ENCODE measurements at regions not wholly inside any gene's neighbourhood (a gene's known extent, or its start where the extent isn't known, plus 50 kb on each side); places are given as distances from the start of the nearest gene placed in this dataset.
A peak's percentile ranks its signal among the peaks of the same experiment; 100 is the strongest.

DNA sequence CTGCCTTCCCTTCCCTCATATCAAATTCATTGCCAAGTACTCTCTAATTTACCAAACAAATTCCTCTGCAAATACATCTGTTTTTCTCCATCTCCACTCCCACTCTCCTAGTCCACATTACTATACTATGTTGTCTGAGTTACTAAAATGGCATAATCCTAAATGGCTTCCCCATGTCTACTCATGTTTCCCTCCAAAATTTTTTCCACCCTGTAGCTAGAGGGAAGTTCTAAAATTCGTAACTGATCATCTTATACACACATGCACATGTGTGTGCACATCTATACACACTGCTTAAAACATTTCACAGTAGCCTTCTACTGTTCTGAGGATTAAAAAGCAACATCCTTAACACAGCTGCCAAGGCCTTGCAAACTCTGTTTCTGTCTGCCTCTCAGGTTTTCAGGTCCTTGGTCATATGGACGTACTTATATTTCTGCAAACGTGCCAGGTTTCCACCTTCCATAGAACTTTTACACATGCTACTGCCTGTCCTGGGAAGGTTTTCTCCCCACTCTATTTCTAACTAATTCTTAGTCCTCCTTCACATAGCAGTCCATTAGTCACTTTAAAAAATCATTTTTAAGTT, 140.6 kb downstream of the LURAP1L start:
- no peak for DNase-seq
- TF ChIP-seq CTCF (IDR thresholded peaks at IDR 0.05) (no peak), POLR2A (IDR thresholded peaks at IDR 0.05) (no peak), EP300 (IDR thresholded peaks at IDR 0.05) (no peak), POLR2AphosphoS5 (IDR thresholded peaks at IDR 0.05) (no peak)
- no peak overlapping the region for H3K4me3 ChIP-seq
- H3K27me3 ChIP-seq = no peaks in the 10 kb centered on the region
- no peak overlapping the region for H3K27ac ChIP-seq
- ATAC-seq (ENCODE audit: low FRiP score in 2 of 2) = no peak
- no peaks in the 10 kb centered on the region for H3K4me1 ChIP-seq
- 86 to 90% methylated on average over 3 of the region's 3 CpGs for WGBS, 2 donors
- H3K36me3 ChIP-seq = no peaks in the 10 kb centered on the region
- no peaks in the 10 kb centered on the region for H3K9me3 ChIP-seq

- no peak for ATAC-seq (ENCODE audit: low FRiP score in 2 of 2)
- no peaks in the 10 kb centered on the region for H3K36me3 ChIP-seq
- no peaks in the 10 kb centered on the region for H3K27me3 ChIP-seq
- H3K4me1 ChIP-seq = no peaks in the 10 kb centered on the region
- H3K9me3 ChIP-seq = no peaks in the 10 kb centered on the region
- no peak for DNase-seq
- TF ChIP-seq POLR2A (IDR thresholded peaks at IDR 0.05) (no peak), EP300 (IDR thresholded peaks at IDR 0.05) (no peak), CTCF (IDR thresholded peaks at IDR 0.05) (no peak), POLR2AphosphoS5 (IDR thresholded peaks at IDR 0.05) (no peak)
- 63 to 86% methylated on average over 1 of the region's 1 CpG for WGBS, 2 donors
- no peak overlapping the region for H3K4me3 ChIP-seq
- H3K27ac ChIP-seq = no peak overlapping the region
Observed at GRCh38 chr9:12916042-12916441, 141.2 kb downstream of the LURAP1L start.

GRCh38 chr9:12920437-12920836, 145.6 kb downstream of the LURAP1L start:
- H3K27ac ChIP-seq = no peak overlapping the region
- no peak for DNase-seq
- no peaks in the 10 kb centered on the region for H3K36me3 ChIP-seq
- H3K27me3 ChIP-seq = no peaks in the 10 kb centered on the region
- H3K9me3 ChIP-seq = no peaks in the 10 kb centered on the region
- H3K4me3 ChIP-seq = no peak overlapping the region
- ATAC-seq (ENCODE audit: low FRiP score in 2 of 2) = no peak
- H3K4me1 ChIP-seq = peaks cover 0 to 12% (median 0%) of the 10 kb centered on the region in 4 donors
- TF ChIP-seq POLR2A (IDR thresholded peaks at IDR 0.05) = no peak
- no peak for TF ChIP-seq EP300 (IDR thresholded peaks at IDR 0.05)
- TF ChIP-seq POLR2AphosphoS5 (IDR thresholded peaks at IDR 0.05) = no peak
- no peak for TF ChIP-seq CTCF (IDR thresholded peaks at IDR 0.05)
- WGBS, 2 donors = 67% methylated on average over 2 of the region's 2 CpGs

DNA sequence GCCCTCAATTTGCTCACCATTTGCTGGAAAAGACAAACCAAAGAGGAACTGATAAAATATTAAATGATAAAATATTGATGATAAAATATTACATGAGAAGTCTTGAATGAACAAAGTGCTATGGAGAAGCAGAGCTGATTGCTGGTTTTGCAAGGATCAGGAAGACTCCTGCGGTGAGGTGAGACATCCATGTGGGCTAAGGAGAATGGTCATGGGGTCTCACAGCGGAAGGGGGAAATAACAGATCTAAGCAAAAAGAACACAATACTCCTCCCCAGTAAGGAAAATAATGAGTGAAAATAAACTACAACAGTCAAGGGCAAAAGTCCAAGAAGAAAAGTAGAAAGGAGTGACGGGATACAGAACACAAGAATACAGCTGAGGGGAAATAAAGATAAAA, 146.8 kb downstream of the LURAP1L start:
- Histone ChIP-seq H3K9me3 (no peaks in the 10 kb centered on the region), H3K27me3 (no peaks in the 10 kb centered on the region), H3K4me1 (peaks cover 0 to 12% (median 0%) of the 10 kb centered on the region in 4 donors), H3K27ac (no peak overlapping the region), H3K4me3 (no peak overlapping the region), H3K36me3 (no peaks in the 10 kb centered on the region)
- DNase-seq = no peak
- no peak for ATAC-seq (ENCODE audit: low FRiP score in 2 of 2)
- 88 to 92% methylated on average over 3 of the region's 3 CpGs for WGBS, 2 donors
- no peak for TF ChIP-seq EP300 (IDR thresholded peaks at IDR 0.05)
- TF ChIP-seq POLR2AphosphoS5 (IDR thresholded peaks at IDR 0.05) = no peak
- no peak for TF ChIP-seq POLR2A (IDR thresholded peaks at IDR 0.05)

- Histone ChIP-seq H3K9me3 (no peaks in the 10 kb centered on the region), H3K4me1 (peaks cover 0 to 12% (median 0%) of the 10 kb centered on the region in 4 donors), H3K4me3 (no peak overlapping the region), H3K27ac (peak overlapping the region in 1 of 4 donors; percentile 64), H3K36me3 (no peaks in the 10 kb centered on the region), H3K27me3 (no peaks in the 10 kb centered on the region)
- ATAC-seq (ENCODE audit: low FRiP score in 2 of 2) (no peak), DNase-seq (no peak)
- WGBS, 2 donors = 51 to 71% methylated on average over 4 of the region's 4 CpGs
- TF ChIP-seq CTCF (IDR thresholded peaks at IDR 0.05) = no peak
Observed at GRCh38 chr9:12922224-12922866, 147.5 kb downstream of the LURAP1L start.

Measured in upper lobe of left lung (tissue), 6 donors.